ENCODE measurements at regions not wholly inside any gene's neighbourhood (a gene's known extent, or its start where the extent isn't known, plus 50 kb on each side); places are given as distances from the start of the nearest gene placed in this dataset.

DNA sequence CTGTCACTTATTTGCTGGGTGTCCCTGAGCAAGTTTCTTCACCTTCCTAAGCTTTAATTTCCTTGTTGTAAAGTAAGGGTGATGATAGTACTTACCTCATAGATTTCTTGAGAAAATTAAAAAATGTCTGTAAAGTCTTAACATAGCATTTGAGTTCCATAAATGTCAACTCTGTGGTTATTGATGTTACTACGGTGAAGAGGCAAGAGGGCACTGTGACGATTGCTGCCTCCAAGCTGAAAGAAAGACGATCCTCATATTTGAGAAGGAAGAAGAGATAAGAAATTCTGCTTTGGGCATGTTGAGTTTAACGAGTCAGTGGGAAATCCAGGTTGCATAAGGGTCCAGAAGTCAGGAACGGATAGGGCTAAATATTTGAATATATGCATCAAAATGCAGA, 240.8 kb upstream of the ZPLD1 start:
- DNase-seq, result no peak

DNA sequence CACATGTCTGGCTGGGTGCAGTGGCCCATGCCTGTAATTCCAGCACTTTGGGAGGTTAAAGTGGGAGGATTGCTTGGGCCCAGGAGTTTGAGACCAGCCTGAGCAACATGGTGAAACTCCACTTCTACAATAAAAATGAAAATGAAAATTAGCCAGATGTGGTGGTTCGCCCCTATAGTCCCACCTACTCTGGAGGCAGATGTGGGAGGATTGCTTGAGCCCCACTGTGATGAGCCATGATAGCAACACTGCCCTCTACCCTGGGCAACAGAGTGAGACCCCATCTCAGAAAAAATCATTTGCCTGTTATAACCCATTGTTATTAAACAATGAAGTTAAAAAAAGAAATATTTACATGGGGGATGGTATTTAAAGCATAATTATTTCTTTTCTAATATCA, 240.1 kb upstream of the ZPLD1 start:
- DNase-seq, result no peak

DNA sequence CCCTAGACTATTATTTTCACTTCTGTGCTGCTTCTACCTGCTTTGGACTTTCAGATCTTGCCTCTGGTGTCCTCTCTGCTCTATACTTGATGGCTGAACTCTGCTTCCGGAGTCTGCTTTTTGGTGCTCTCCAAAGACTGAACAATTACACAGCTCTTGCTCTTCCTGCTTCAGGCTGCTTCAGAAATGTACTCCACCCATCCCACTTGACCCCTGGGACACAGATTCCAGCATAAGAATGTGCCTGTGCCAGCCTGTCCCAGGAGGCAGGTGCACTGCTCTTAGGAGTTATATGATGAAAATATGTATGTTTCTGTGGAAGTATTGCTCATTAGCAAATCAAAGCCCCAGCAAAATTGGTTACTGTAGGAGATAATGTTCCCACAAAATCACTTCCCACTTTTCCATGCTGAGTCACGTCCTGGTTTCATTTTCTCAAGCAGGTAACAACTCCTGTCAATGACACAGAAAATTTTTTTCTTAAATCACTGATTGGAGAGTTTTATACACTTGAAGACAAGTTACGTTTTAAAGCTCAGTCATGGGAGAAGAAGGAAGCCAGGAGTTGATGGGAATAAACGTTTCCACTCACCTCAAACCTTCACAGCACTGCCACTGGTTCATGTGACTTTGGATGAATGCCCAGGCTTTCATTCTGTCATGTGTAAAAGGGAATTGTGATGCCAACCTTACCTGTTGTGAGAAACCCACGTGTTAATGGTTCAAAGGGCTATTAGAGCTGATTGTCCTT, 239.4 kb upstream of the ZPLD1 start:
- DNase-seq, result no peak

DNA sequence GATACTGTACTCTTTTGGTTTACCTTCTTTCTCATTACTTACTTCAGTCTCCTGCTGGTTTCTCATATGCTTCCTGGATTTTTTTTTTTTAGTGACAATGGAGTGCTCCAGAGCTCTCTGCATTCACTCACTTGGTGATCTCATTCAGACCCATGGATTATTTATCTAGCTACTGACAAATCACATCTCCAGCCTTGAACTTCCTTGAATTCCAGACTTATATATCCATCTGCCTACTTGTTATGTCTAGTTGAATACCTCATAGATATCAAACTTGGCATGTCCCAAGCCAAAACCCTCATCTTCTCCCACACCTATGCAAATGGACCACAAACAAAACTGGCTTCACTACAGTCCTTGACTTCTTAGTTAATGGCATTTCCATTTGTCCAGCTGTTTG, 234.7 kb upstream of the ZPLD1 start:
- DNase-seq, result no peak

DNA sequence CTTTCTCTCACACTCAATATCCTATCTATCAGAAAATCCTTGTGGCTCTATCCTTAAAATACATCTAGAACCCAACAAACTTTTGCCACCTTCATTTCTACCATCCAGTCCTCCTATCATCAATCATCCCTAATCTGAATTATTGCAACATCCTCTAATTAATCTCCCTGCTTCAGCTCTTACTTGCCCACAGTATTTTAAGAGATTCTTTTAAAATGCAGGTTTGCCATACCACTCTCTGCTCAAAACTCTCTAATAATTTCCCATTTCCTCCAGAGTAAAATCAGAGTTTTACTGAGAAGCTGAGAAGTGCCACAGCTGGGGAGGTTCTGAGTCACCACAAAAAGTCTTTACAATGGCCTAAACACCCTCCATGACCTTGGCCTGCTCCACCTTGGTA, 234.3 kb upstream of the ZPLD1 start:
- no peak for DNase-seq

DNA sequence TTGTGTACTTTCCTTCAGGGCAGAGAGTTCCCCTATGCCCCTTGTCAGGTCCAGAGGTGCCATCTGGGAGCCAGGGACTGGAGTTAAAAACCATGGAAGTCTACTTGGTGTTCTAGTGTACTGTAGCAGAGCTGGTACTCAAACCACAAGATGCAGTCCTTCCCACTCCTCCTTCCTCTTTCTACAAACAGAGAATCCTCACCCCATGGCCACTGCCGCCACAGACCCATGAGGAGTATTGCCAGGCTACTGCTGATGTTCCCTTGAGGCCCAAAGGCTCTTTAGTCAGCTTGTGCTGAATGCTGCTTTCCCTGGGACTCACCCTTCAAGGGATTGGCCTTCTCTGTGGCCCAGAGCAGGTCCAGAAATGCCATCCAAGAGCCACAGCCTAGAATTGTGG, 229.2 kb upstream of the ZPLD1 start:
- DNase-seq, result no peak

DNA sequence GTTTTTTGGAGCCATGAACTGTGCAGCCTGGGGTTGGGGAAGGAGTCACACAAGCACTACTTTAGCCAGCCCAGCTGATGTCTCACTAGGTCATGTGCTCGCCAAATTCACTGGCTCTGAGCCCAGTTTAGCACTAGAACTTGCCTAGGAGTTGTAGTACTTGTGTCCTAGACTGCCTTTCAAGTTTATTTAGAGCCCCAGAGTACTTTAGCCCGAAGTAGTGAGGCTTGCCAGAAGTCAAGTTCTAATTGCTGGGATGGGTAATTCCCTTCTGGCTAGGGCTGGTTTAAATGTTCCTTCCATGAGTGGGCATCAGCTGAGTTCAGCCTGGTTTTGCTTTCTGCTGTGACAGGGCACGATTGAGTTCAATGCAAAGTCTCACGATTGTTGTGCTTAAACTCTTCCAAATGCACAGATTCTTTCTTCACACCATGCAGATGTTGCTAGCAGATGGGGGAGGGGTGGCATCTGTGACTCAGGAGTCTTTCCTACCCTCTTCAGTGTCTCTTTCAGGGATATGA, 228.2 kb upstream of the ZPLD1 start:
- DNase-seq, result peak; percentile 12

DNA sequence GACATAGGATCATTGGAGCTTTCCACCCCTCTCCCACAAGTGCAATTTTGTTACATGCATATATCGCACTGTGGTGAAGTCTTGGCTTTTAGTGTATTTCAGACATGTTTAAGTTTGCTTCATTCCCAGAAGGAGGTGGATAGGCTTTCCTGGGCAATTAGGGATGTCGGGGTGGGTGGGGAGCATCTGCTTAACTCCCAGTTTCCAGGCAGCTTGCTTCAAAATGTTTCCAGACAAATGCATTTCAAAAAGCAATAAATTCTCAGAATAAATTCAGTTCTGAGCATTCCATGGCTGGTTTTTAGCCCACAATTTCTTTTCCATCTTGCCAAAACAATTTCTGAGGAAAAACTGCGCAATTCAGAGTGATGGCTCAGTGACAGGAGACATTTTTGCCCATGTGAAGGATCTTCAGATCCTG, 227.7 kb upstream of the ZPLD1 start:
- no peak for DNase-seq

DNA sequence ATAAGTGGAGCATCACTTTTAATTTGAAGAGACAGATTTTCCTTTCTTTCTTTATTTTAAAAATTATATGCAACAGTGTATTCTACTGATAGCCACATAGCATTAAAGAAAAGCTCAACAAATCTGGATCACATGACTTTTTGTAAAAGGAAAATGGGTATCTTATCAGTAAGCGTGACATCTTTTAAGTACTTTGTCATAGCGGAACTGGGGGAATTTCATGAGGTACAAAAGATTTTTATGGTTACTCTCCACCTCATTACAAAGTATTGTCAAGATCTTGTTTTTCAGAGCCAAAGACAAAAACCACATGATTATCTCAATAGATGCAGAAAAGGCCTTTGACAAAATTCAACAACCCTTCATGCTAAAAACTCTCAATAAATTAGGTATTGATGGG, 219.6 kb upstream of the ZPLD1 start:
- DNase-seq, result no peak

DNA sequence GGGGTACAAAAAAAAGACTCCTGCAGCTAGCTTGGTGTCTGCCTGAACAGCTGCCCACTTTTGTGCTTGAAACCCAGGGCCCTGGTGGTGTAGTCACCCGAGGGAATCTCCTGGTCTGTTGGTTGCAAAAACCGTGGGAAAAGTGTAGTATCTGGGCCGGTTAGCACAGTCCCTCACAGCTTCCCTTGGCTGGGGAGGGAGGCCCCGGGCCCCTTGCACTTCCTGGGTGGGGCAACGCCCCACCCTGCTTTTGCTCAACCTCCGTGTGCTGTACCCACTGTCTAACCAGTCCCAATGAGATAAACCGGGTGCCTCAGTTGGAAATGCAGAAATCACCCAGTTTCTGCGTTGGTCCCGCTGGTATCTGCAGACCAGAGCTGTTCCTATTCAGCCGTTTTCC, 211.7 kb upstream of the ZPLD1 start:
- no peak for DNase-seq

DNA sequence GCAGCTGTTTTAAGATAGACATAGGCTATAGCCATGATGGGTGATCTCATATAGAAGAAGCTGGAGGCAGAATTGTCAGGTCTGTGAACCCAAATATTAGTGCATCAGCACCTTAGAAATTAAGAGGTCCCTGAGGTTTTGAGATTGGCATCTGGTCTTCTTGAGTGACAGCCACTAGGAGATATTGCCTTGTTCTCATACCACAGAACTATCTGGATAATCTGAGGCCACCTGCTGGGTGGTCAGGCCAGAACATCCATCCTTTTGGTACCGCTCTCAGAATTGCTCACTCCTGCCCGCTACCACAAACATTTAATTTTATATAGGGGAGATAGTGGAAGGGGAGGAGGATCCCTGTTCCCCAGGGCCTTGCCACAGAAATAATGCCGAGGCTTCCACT, 210.6 kb upstream of the ZPLD1 start:
- no peak for DNase-seq

DNA sequence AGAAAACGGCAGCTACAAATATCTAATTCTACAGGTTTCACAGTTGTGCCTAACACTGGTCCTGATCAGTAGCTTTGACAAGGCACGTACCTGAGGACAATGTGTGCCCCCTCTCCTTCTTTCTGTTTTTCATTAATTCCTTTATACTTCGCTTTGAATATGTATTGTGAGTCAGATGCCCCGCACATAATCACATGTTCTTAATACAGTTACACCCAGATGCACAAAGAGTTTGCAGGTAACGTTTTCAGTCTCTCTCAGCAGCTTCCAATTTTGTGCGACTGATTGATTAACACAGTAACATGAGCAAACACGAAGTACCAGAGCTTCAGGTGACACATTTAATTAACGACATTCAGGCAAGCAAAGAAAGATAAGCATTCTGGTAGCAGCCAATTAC, 209.8 kb upstream of the ZPLD1 start:
- DNase-seq, result no peak

DNA sequence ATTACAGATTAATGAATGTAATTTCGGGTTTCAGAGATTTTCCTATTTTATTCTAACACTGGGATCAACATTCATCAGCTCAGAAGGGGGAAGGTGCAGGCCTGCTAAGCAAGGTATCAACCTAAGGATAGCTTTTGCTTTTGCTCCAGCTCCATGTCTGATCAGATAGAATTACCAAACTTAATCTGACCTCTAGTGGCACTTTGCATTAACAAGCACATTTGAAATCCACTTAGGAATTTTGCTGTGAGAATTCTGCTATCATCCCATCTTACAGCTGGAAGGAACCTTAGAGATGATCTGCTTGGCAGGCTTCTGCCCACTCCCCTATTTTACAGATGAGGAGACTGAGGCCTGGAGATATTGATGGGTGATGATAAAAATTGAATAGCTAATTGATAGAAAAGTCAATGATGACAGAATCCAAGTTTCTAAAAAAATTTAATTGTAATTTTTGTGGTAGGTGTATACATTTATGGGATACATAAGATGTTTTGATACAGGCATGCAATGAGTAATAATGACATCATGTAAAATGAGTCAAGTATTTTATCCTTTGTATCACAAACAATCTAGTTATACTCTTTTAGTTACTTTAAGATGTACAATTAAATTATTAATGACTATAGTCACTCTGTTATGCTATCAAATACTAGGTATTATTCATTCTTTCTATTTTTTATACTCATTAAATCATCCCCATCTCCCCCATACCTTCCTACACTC, 209.2 kb upstream of the ZPLD1 start:
- no peak for DNase-seq

DNA sequence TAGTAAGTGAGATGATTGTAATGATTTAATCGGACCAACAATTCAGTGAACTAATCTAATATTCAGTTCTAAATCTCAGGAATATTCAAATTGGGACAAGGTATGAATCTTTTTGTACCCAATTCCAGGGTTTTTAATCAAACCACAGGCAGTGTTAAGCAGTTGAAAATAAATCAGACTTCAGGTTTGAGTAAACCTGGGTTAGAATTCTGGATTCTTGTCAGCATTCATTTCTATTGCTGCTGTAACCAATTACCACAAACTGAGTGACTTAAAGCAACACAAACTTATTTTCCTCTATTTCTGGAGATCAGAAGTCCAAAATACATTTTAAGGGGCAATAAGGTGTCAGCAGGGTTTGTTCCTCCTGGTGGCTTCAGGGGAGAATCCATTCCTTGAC, 208.4 kb upstream of the ZPLD1 start:
- DNase-seq, result no peak

DNA sequence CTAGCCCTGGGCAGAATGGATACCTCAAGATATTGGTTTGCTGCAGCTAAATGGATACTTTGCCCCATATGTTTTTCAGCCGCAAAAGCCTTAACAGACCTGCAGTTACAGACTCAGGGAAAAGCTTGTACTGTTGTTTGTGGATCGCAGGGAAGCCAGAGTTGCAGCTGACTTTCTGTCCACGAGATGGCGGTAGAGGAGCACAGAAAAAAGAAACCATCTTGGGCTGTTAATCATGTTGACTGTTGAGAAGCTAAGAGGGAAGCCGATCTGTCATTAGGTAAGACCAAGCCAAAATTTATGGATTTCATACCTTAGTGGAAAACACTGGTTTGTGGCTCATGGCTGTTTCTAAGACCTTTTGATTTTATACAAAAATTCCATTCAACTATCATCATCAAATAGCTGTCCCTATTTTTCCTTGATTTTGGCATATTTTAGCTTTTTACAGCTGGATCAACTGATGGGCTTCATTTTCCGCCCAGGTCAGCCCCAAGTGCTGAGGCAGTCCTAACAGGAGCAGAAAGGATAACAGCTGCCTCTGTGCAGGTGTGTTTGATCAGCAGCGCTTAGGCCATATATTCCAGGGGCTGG, 205.7 kb upstream of the ZPLD1 start:
- DNase-seq, result peak; percentile 6

DNA sequence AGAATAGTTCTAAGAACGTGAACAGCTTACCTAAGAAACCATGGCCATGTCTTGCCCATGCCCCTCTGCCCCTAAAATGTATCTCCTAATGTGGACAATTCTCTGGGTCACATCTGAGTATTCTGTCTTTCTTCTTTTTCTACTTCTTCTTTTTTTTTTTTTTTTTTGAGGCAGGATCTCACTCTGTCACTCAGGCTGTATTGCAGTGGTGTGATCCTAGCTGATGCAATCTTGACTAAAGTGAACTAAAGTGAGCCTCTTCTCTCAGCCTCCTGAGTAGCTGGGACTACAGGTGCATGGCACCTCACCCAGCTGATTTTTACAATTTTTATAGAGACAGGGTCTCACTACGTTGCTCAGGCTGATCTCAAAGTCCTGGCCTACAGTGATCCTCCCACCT, 204.8 kb upstream of the ZPLD1 start:
- DNase-seq, result no peak

DNA sequence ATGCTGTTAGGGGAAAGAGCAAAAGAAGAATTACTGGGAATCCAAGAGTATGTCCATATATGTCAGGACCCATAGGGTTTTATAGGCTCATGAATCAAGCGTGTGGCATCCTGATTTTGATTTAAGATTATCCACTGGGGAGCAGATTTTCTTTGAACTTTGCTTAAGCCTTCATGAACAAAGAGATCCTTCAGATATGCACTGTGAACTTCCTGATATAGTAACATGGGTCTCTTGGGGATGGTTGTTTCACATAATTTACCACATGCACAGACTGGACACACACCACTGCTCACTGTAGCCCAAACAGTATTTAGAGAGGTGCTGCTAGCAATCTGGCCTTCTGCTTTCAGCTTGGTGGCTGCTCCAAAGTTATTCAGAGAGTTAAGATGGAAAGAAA, 200.9 kb upstream of the ZPLD1 start:
- DNase-seq, result no peak

DNA sequence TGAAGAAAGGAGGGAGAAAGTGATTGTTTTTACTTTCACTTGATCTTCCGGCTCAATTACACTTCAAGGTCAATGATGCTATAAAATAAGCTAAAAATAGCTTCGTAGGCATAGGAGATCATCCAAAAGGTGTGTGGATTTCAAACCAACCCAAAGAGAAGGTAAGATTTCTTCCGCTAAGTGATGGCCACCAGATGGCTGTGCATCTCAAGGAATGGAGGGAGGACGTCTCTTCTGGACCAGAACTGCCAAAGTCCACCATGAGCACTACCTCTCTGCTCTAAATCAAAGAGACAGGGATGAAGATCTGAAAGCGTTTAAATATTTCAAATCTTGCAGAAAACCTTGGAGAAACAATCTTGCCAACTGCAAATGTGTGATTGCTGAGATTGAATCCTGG, 199.1 kb upstream of the ZPLD1 start:
- DNase-seq, result no peak

DNA sequence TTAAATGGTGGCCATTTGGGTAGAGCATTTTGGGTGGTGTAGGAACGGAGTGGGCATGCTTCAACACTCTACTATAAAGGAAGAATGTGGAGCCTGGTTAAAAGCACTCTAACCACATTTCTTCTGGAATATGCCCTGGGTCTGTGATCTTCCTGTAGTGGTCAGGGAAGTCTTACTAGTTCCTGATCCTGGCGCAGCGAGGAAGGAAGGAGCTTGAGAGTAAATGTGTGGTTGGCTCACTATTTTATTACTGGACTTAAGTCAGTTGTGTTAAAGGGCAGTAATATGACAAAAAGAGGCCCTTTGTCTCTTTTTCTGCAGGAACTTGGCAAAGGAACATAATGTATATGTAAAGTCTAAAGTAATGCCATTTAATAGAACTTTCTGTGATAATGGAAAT, 197.6 kb upstream of the ZPLD1 start:
- DNase-seq, result no peak

DNA sequence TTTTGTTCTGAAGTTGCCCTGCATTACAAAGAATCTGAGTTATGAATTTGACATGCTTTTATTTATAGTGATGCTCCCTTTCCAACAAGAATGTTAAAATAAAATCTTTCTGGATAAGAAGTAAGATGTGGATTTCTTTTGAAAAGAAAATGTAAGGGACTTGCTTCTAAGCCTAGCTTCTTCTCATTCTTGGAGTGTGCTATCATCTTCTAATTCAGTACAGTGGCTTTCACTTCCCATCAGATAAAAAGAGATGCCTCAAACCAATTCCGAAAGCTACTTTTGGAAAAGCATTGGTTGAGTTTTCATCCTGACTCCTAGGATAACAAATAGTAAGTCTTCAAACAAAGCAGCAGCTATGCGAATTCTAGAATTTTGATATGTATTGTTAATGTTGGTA, 197.0 kb upstream of the ZPLD1 start:
- no peak for DNase-seq

DNA sequence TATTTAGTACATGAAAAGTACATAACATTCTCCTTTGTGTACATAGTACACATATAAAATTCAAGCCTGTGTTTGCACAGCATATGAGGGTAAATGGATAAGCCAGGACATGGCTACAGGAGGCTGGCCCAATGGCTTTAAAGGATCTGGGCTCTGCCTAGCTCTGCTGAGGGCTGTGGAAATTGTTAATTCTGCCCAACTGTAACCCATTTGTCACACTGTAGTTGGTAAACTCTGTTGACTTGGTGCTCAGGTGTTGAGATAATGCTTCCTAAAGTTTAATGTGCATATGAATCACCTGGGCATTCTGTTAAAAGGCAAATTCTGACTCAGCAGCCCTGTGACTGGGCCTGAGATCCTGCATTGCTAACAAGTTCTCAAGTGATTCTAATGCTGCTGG, 196.5 kb upstream of the ZPLD1 start:
- no peak for DNase-seq

DNA sequence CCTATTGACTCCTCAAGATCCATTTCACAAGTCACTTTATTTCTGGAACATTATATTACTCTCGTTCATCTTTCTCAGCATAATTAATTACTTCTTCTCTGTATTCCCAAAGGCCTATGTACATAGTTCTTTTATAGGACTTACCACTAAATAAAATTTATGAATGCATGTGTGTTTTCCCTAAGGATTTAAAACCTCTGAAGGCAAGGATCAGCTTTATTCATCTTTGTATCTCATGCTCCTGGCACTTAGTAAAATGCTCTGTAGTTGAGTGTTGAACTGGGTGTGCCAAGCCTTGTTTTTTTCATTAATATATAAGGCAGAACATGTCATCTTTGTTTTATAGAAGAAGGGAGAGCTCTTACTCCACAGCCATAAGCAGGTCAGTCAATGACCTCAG, 194.1 kb upstream of the ZPLD1 start:
- DNase-seq, result no peak

DNA sequence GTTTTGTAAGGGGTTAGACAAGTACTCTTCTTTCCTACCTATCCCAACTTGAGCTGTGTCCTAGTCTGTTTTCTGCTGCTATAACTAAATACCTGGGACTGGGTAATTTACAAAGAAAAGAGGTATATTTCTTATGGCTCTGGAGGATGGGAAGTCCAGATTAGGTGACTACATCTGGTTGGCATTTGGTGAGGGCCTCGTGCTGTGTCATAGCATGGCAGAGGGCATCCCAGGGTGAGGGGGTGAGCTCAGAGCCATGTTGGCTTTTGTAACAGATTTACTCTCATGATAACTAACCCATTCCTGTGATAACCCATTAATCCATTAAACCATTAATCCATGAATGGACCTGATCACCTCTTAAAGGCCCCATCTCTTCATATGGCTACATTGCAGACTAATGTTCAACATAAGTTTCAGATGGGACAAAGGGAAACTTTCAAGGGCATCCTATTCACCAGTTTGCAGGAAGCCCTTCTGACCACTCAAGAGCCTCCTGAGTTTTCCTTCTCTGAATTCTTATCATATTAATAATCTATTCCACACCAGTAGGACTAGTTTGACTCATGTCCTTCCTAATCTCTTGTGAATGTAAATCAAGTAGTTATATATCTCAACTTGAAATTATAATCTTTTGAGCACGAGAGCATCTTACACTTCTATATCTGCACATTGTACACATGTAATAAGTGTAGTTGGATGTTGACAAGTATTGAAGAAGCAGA, 185.7 kb upstream of the ZPLD1 start:
- no peak for DNase-seq

DNA sequence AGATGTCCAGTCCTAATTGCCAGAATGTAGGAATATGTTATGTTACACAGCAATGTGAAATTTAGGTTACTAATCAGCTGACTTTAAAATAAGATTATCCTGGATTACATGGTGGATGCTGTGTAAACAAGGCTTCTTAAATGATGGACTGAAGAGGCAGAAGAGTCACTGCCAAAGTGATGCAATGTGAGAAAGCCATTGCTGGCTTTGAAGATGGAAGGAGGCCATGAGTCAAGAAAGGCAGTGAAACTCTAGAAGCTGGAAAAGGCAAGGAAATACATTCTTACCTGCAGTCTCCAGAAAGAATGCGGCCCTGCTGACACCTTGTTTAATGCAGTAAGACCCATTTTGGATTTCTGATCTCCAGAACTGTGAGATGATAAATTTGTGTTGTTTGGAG, 179.1 kb upstream of the ZPLD1 start:
- DNase-seq, result no peak

All from GOT3 (cell line).